CD4-positive, alpha-beta T cell treated with Interleukin-2 at 100 ng/mL for 4 hours (primary cell): ENCODE measurements at regions not wholly inside any gene's neighbourhood (a gene's known extent, or its start where the extent isn't known, plus 50 kb on each side); places are given as distances from the start of the nearest gene placed in this dataset.

ENCODE experiments used
- DNase-seq: peaks from one replicate; pipeline ENCODE4 v3.0.0-alpha.2; 2020; ENCODE audit warnings: low spot score

DNA sequence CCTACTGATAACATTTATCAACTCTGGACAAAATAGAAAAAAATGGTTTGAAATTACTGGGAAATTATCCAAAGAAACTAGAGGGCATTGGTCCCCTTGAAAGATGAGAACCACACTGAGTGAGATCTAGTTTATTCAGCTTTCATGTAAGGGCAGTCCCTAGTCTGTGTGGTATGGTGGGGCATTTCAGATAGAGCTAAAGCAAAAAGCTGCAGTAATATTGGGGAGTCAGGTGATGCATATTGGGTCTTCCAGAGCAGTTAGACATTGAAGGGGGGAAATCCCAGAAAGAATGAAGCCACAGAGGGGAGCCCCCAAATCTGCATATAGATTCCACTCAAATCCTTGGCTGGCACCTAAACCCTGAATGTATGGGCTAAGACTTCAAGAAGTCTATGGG lies 347.7 kb upstream of the POU3F1 start:
- no peak for DNase-seq

DNA sequence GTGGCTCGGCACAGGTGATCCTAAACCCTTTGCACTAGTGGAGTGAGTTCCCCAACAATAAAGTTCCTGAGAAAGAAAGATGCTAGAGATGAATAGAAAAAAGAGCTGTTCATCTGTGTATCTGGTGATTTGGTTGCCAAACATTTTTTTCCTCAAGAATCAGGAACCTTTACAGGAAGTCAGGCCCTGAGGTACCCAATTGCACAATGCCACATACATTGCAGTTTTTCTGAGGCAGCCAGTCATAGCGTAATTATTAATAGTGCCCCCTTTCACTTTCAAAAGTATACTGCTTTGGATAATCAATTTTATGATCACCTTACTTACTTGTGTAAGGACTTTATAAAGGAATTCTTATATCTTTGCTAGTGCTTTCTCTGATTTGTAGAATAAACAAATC lies 346.3 kb upstream of the POU3F1 start:
- no peak for DNase-seq

DNA sequence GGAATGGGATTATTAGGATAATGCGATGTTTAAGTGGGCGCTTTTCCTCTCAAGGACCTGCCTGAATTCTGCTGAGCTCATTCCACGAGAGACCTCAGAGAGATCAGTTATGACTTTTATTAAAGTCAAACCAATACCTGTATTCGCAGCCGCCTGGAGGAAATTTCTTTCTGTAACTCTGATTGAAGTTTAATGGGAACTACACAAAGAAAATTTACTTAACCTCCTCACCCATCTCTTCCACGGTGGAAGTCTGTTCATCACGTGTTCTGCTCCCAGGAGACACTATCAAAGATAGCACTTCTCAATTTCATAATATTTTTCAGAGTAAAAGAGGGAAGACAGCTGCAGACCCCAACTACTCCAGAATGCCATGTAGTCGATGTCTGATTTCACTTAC lies 334.7 kb upstream of the POU3F1 start:
- DNase-seq, result no peak

DNA sequence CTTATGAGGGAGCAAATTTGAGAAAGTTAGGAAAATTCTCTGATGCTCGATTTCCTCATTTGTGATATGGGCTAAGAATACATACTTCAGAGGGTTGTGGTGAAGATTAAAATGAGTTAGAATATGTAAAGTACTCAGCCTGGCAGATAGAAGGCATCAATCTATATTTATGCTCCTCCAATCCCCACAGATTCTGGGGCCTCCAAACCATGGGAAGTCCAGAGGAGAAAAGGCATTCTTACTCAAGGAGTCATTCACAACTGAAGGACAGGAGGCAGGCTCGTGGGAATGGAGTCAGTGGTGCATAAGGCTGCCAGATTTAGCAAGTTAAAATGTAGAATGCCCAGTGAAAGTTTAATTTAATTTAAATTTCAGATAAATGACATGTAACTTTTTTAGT lies 330.0 kb upstream of the POU3F1 start:
- no peak for DNase-seq

GRCh38 chr1:38375035-38375434 lies 328.4 kb upstream of the POU3F1 start:
- no peak for DNase-seq

GRCh38 chr1:38371505-38371844 lies 324.9 kb upstream of the POU3F1 start:
- DNase-seq, result no peak

GRCh38 chr1:38370716-38371504 lies 324.3 kb upstream of the POU3F1 start:
- no peak for DNase-seq

GRCh38 chr1:38365242-38365641 lies 318.6 kb upstream of the POU3F1 start:
- no peak for DNase-seq

DNA sequence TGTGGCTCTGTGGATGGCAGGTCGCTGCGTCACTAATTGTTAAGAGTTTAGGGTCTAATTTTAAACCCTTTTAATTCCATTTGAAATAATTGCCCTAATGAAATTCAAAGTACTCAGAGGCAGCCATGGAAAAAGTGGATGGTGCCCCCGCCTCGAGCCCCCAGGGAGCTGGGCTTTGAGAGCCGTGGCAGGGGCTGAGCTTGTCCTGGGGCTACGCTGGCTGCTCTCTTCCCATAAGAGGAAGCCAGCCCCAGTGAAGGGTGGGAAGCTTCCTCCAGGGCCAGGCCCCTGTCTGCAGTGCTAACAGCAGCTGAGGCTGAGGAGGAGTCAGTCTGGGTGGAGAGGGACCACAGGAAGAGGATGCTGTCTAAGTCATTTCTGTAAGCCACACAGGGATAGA lies 315.0 kb upstream of the POU3F1 start:
- no peak for DNase-seq

DNA sequence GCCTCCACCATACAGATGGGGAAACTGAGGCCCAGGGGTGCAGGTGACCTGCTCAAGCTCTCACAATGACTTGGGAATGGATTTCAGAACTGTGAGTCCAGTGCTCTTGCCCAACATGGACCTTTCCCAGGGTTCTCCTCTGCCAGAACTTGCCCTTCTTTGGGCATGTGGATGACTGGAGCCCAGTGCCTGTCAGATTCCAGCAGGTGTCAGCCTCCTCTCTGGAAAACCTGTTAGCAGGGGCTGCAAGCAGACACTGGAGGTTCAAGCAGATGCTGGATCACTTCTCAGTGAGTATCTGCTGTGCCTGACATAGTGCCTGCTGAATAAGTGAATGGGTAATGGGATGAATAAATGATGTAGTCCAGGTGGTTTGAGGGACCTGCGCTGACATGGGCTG lies 314.2 kb upstream of the POU3F1 start:
- DNase-seq, result no peak

GRCh38 chr1:38353956-38354355 lies 307.4 kb upstream of the POU3F1 start:
- no peak for DNase-seq

DNA sequence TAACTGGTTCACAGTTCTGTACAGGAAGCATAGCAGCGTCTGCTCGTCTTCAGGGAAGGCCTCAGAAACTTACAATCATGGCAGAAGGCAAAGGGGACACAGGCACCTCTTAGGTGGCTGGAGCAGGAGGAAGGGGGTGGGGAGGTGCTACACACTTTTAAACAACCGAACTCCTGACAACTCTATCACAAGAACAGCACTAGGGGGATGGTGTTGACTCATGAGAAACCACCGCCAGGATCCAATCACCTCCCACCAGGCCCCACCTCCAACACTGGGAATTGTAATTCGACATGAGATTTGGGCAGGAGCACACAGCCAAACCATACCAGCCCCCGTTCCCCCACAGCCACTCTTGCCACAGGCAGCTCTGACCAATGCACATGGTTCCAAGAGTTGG lies 306.3 kb upstream of the POU3F1 start:
- no peak for DNase-seq

DNA sequence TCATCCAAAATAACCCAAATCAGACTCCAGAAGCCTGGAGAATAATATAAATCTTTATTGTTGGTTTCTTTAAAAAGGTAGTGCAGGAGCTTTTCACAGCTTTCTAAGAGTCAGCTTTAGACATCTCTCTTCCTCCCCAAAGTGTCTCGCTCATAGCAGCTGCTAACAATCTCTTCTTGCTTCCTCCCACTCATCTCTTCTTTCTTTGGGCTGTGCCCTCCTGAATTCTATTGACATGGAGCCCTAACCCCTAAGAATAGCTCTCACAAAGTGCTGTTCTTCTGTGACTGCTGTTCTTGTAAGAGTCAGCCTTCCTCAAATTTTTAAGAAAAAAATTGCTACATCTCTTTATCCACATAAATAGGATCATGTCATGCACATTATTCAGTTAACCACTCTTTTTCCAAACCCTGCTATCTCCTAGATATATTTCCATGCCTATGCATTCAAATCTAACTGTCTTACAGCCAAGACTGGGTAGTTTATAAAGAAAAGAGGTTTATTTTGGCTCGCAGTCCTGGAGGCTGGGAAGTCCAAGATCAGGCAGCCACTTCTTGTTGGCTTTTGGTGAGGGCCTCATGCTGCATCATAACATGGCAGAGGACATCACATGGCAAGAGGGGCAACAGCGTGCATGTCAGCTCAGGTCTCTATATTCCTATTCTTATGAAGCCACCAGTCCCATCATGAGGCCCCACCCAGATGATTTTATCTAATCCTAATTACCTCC lies 301.0 kb upstream of the POU3F1 start:
- no peak for DNase-seq

DNA sequence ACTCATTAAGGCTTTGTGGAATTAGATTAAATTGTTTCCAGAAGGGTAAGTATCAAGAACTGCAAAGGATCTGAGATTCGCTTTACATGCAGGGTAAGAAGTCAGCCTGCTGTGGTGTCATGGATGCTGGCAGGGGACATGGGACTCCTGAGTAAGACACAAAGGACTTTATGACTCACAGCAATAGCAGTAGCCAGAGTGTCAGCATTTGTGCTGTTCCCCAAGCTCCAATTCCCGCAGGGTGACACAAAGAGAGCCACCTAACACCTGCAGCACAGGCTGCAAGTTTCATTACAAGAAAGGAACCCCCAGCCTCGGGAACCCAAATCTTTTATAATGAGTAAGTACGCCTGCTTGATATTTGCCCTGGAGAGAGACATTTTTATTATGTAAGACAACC lies 298.1 kb upstream of the POU3F1 start:
- DNase-seq, result no peak

DNA sequence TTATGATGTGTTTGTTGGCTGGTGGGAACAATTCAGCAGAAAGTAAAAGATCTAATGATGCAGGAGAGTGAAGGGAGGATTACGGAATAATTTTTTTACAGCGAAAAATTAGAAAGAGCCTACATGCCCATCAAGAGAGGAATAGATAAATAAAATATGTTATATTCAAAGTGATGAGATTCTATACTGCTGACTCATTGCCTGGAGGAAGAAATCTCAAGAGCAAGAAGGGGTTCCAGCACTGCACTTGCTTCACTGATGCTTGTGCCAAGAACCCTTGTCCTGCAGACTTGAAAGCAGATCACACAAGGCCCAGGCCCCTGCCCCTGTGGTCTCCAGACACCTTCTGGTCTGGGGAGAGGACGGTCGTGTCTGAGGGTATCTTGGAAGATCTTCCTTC lies 295.1 kb upstream of the POU3F1 start:
- DNase-seq, result no peak

- no peak for DNase-seq
Observed at GRCh38 chr1:38340409-38340808, 293.8 kb upstream of the POU3F1 start.

DNA sequence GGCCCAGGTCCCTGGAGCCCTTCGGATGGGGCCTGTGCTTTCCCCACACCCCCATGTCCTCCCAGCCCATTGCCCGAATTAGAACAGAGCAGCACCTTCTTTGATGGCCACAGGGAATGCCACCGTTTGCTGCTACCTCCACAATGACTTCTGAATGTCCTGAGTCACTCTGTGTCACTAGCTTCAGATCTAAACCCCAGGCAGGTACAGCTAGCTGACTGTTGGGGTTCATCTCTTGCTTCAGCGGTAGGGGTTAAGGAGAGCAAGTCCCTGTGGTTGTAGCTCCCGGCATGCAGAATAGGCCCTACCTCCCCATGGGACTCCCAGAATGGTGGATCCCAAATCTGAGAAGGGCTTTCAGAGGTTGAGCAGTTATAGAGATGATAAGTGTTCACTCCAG lies 291.1 kb upstream of the POU3F1 start:
- DNase-seq, result no peak

DNA sequence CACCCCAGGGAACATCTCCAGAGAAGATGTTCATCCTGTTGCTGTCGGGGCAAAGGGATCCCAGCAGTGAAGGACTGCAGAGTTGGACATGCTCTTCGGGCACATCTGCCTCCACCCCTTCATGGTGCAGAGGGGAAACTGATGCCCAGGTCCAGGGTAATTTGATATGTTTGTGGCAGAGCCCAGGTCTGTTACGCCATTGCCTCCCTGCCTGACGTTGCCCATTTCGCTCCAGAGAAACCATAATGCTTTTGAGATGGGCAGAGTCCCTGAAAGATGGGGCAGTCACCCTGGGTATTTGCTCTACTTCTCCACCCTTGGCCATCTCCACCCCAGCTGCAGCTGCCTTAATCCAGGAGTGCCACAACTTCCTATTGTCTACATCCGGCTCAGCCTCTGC lies 290.4 kb upstream of the POU3F1 start:
- no peak for DNase-seq

- DNase-seq, result no peak
Observed at GRCh38 chr1:38336301-38336923, 289.8 kb upstream of the POU3F1 start.

- DNase-seq, result no peak
Observed at GRCh38 chr1:38334930-38335592, 288.5 kb upstream of the POU3F1 start.

- DNase-seq, result no peak
Observed at GRCh38 chr1:38332649-38333310, 286.2 kb upstream of the POU3F1 start.

- no peak for DNase-seq
Observed at GRCh38 chr1:38331496-38332210, 285.1 kb upstream of the POU3F1 start.
